G401 (cell line): ENCODE measurements at regions not wholly inside any gene's neighbourhood (a gene's known extent, or its start where the extent isn't known, plus 50 kb on each side); places are given as distances from the start of the nearest gene placed in this dataset.
"Not testable (repeated sequence)": the region's sequence is repeated elsewhere in the genome, so short reads cannot be mapped to it uniquely, and the experiment has no call there.

Experiments used
- DNase-seq: peaks from one replicate; pipeline ENCODE4 v3.0.0-alpha.2; 2015; ENCODE audit warnings: low spot score
- in situ Hi-C: cut with HindIII; loops from 2 replicates; pipeline ENCODE4 v1.10.0; 2016; ENCODE audit warnings: low sequenced_read_pairs, mixed read lengths

- no peak for DNase-seq
- in situ Hi-C loops, result no loop called here
These were observed 97.2 kb upstream of the NXPH2 start for GRCh38 chr2:138877421-138877820.

DNA sequence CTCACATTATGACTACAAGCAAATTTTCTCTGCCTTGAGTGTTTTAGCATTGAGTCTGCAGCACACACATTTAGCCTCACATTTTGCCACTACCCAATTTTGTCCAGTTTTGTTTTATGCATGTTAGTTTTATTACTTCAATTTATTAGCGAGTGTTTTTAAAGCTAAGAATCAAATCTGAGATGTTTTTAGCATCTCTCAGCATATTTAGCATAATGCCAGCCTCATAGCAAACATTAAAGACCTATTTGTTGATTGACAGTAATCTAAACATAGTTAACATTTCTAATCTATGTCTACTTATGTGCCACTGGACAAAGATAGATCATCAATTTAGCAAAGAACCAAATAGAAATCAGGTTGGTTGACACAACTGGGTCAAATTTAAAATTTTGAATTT, 94.1 kb upstream of the NXPH2 start:
- in situ Hi-C loops, result no loop called here
- no peak for DNase-seq

GRCh38 chr2:138872116-138872515, 91.9 kb upstream of the NXPH2 start:
- DNase-seq, in situ Hi-C loops: not testable (repeated sequence)

- in situ Hi-C loops, result no loop called here
- no peak for DNase-seq
These were observed 91.1 kb upstream of the NXPH2 start for GRCh38 chr2:138871312-138871711.

DNA sequence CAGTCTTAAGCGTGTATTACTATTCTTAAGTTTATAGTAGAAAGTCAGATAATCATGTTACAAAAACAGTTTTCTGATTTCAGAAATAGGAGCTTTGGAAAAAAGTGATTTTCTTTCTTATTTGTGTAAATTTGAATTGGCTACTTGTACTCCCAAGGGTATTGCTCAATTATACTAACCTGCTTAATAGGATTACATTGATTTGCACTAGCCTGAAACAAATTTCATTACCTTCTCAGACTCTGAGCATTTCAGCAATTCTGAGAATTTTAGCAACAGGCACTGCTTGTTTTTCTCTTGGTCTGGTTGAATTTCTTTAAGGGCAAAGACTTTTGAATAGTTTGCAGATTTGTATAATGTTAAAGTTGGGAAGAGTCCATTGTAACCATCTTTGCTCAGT, 87.2 kb upstream of the NXPH2 start:
- in situ Hi-C loops, result no loop called here
- DNase-seq, result no peak

- no peak for DNase-seq
- in situ Hi-C loops, result no loop called here
These were observed 86.6 kb upstream of the NXPH2 start for GRCh38 chr2:138866797-138867196.

- in situ Hi-C loops, result no loop called here
- DNase-seq, result no peak
These were observed 73.6 kb upstream of the NXPH2 start for GRCh38 chr2:138853761-138854160.

GRCh38 chr2:138853296-138853695, 73.1 kb upstream of the NXPH2 start:
- DNase-seq, result no peak
- in situ Hi-C loops, result no loop called here

GRCh38 chr2:138846216-138846821, 66.1 kb upstream of the NXPH2 start:
- DNase-seq, result peak; percentile 29

GRCh38 chr2:138842341-138842740, 62.2 kb upstream of the NXPH2 start:
- DNase-seq, result no peak
- in situ Hi-C loops, result no loop called here

More at GRCh38 chr2:138846216-138846821, 66.1 kb upstream of the NXPH2 start:
- in situ Hi-C loops, result no loop called here

- DNase-seq, result no peak
- in situ Hi-C loops, result no loop called here
These were observed 61.3 kb upstream of the NXPH2 start for GRCh38 chr2:138841459-138841858.

DNA sequence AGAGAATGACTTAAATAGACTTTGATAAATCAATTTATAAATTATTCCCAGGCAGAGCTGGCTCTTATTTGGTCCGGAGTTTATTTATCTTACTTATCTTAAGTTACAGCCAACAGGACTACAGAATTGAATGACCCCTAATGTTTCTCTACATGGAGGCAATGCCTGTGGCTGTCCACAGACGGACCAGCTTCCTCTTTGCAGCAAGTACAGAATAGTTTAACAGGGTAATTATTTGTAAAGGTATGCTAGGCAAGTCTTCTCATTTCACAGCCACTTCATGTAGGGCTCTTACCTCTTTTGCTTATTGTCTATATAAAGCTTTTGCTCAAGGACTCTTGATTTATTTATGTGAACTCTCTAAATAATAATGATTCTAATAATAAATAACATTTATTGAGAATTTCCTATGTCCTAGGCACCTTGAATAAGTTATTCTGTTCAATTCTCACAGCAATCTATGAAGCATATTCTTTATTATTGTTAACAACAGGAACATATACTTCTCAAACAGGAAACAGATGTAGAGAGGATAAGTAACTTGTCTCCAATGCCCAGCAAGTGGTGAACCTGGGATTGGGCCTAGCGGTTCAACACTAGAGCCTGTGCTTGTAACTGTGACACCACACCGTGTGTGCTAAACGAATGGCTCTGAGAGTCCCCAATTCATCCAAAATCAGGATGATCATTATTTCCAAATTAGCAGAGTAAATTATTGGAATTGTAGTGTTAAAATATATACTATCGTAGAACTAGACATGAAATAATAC, 58.8 kb upstream of the NXPH2 start:
- in situ Hi-C loops, result no loop called here
- DNase-seq, result no peak

GRCh38 chr2:138831691-138832090, 51.5 kb upstream of the NXPH2 start:
- in situ Hi-C loops, result no loop called here
- DNase-seq, result no peak

DNA sequence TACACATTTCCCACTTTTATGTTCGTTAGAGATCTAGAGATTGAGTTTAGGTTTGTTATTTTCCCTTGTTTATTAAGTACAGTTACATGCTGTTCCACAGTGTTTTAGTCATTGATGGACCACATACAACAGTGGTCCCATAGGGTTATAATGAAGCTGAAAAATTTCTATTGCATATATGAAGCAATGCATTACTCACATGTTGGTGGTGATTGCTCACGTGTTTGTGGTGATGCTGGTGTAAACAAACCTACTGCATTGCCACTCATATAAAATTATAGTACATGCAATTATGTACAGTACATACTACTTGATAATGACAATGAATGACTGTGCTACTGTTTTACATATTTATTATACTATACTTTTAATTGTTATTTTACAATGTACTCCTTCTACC, 51.0 kb upstream of the NXPH2 start:
- no peak for DNase-seq
- in situ Hi-C loops, result no loop called here

GRCh38 chr2:138830547-138830946, 50.4 kb upstream of the NXPH2 start:
- in situ Hi-C loops, result no loop called here

More at GRCh38 chr2:138830547-138830946, 50.4 kb upstream of the NXPH2 start:
- no peak for DNase-seq
